Fibroblast of peridontal ligament (primary cell): ENCODE measurements at regions not wholly inside any gene's neighbourhood (a gene's known extent, or its start where the extent isn't known, plus 50 kb on each side); places are given as distances from the start of the nearest gene placed in this dataset.
"Not testable (repeated sequence)": the region's sequence is repeated elsewhere in the genome, so short reads cannot be mapped to it uniquely, and the experiment has no call there.

ENCODE experiments used
- DNase-seq: peaks from one replicate; pipeline ENCODE4 v3.0.0-alpha.2; 2010; ENCODE audit errors: extremely low read depth

- DNase-seq, result no peak
These were observed 73.8 kb downstream of the DIO3 start for GRCh38 chr14:101634850-101635748.

- no peak for DNase-seq
These were observed 74.7 kb downstream of the DIO3 start for GRCh38 chr14:101635749-101636560.

- DNase-seq, result no peak
These were observed 78.0 kb downstream of the DIO3 start for GRCh38 chr14:101639241-101639833.

- DNase-seq, result no peak
These were observed 82.4 kb downstream of the DIO3 start for GRCh38 chr14:101643651-101644050.

GRCh38 chr14:101654051-101654450, 92.8 kb downstream of the DIO3 start:
- no peak for DNase-seq

GRCh38 chr14:101657372-101657771, 96.1 kb downstream of the DIO3 start:
- no peak for DNase-seq

- DNase-seq, result peak; percentile 46
These were observed 95.9 kb upstream of the PPP2R5C start for GRCh38 chr14:101665478-101666078.

GRCh38 chr14:101666264-101666663, 95.2 kb upstream of the PPP2R5C start:
- DNase-seq, result no peak

GRCh38 chr14:101669629-101670028, 91.9 kb upstream of the PPP2R5C start:
- no peak for DNase-seq

GRCh38 chr14:101673873-101674272, 87.6 kb upstream of the PPP2R5C start:
- DNase-seq, result no peak

GRCh38 chr14:101675835-101676234, 85.7 kb upstream of the PPP2R5C start:
- DNase-seq, result not testable (repeated sequence)

- not testable (repeated sequence) for DNase-seq
These were observed 83.6 kb upstream of the PPP2R5C start for GRCh38 chr14:101677912-101678327.

- DNase-seq, result no peak
These were observed 79.7 kb upstream of the PPP2R5C start for GRCh38 chr14:101681795-101682194.

GRCh38 chr14:101683365-101683764, 78.1 kb upstream of the PPP2R5C start:
- no peak for DNase-seq

GRCh38 chr14:101687756-101688546, 73.6 kb upstream of the PPP2R5C start:
- no peak for DNase-seq

- DNase-seq, result no peak
These were observed 72.4 kb upstream of the PPP2R5C start for GRCh38 chr14:101689039-101689501.

GRCh38 chr14:101689966-101690365, 71.5 kb upstream of the PPP2R5C start:
- DNase-seq, result not testable (repeated sequence)

- no peak for DNase-seq
These were observed 65.8 kb upstream of the PPP2R5C start for GRCh38 chr14:101695659-101696058.

- no peak for DNase-seq
These were observed 57.4 kb upstream of the PPP2R5C start for GRCh38 chr14:101704140-101704539.

- no peak for DNase-seq
These were observed 55.6 kb upstream of the PPP2R5C start for GRCh38 chr14:101705733-101706508.
